K562 (cell line): ENCODE measurements at regions not wholly inside any gene's neighbourhood (a gene's known extent, or its start where the extent isn't known, plus 50 kb on each side); places are given as distances from the start of the nearest gene placed in this dataset.

Experiments used
- CBX5 ChIP-seq: IDR thresholded peaks from 2 replicates; pipeline ENCODE4 v1.6.1; 2014; ENCODE audit warnings: low read depth, borderline replicate concordance
- CXXC5 ChIP-seq: fragments of 250-450 bp; sonication (Bioruptor Pico); IDR thresholded peaks from 2 replicates; pipeline ENCODE4 v1.8.0; 2022; ENCODE audit warnings: inconsistent platforms, mild to moderate bottlenecking, moderate library complexity
- EP400 ChIP-seq: fragments of 450-650 bp; IDR thresholded peaks from 2 replicates; pipeline ENCODE4 v1.6.1; 2017; ENCODE audit warnings: antibody characterized with exemption, mild to moderate bottlenecking, moderate library complexity
- ESRRA ChIP-seq: fragments of 450-650 bp; IDR thresholded peaks from 2 replicates; pipeline ENCODE4 v1.6.1; 2014; ENCODE audit warnings: low read depth, mild to moderate bottlenecking, moderate library complexity, borderline replicate concordance
- EWSR1 ChIP-seq: fragments of 450-650 bp; IDR thresholded peaks from 2 replicates; pipeline ENCODE4 v1.6.1; 2018; ENCODE audit warnings: borderline replicate concordance, mild to moderate bottlenecking, low read depth, moderate library complexity; ENCODE audit not compliant: partially characterized antibody
- GATAD2A ChIP-seq: fragments of 450-650 bp; IDR thresholded peaks from 2 replicates; pipeline ENCODE4 v1.6.1; 2017
- MTA1 ChIP-seq: fragments of 450-650 bp; IDR thresholded peaks from 2 replicates; pipeline ENCODE4 v1.6.1; 2017; ENCODE audit warnings: borderline replicate concordance
- MYC ChIP-seq, 2 experiments: fragments of 250-450 bp in 1 of 2; sonication (Bioruptor Pico) in 1 of 2; IDR thresholded peaks; 2 replicates each; pipeline versions ENCODE4 v1.5.1 to v1.6.1; 2012 to 2021; ENCODE audit warnings: low read depth in 2 of 2, borderline replicate concordance in 1 of 2, improper control_type of control experiment in 1 of 2, low read length in 1 of 2, mild to moderate bottlenecking in 1 of 2, moderate library complexity in 1 of 2
- RCOR1 ChIP-seq, 2 experiments: IDR thresholded peaks; 2 replicates each; pipeline ENCODE4 v1.6.1; 2012; ENCODE audit warnings: low read depth in 2 of 2, low read length in 2 of 2, borderline replicate concordance in 1 of 2, improper control_type of control experiment in 1 of 2
- TRIM28 ChIP-seq: fragments of 450-650 bp; IDR thresholded peaks from 2 replicates; pipeline ENCODE4 v1.6.1; 2017
- ZNF143 ChIP-seq: sonication (generic); formaldehyde crosslinking; IDR thresholded peaks from 2 replicates; pipeline ENCODE4 v1.9.0; 2022; ENCODE audit warnings: mild to moderate bottlenecking, missing genetic modification reagents
- ZNF232 ChIP-seq: sonication (generic); formaldehyde crosslinking; IDR thresholded peaks from 2 replicates; pipeline ENCODE4 v1.8.0; 2022; ENCODE audit warnings: mild to moderate bottlenecking, missing genetic modification reagents
- TF ChIP-seq, protein P1 (sequence below), 3 experiments: IDR thresholded peaks in 2 of 3; conservative IDR thresholded peaks in 1 of 3; 2 replicates each; pipeline ENCODE4 v1.5.1; 2011 to 2012; ENCODE audit warnings: low read length in 3 of 3, mild to moderate bottlenecking in 3 of 3, control low read depth in 2 of 3, improper control_type of control experiment in 1 of 3, inconsistent platforms in 1 of 3, low read depth in 1 of 3, mixed read lengths in 1 of 3, moderate library complexity in 1 of 3; ENCODE audit not compliant: insufficient read depth in 2 of 3
- TF ChIP-seq, protein P2 (sequence below): fragments of 200-800 bp; sonication (Bioruptor generic); IDR thresholded peaks from 2 replicates; pipeline ENCODE4 v1.6.1; 2016; ENCODE audit warnings: missing genetic modification characterization, missing compliant biosample characterization
- TF ChIP-seq, protein P3 (sequence below): fragments of 450-650 bp; IDR thresholded peaks from 2 replicates; pipeline ENCODE4 v1.6.1; 2017; ENCODE audit warnings: antibody characterized with exemption, mild to moderate bottlenecking

DNA sequence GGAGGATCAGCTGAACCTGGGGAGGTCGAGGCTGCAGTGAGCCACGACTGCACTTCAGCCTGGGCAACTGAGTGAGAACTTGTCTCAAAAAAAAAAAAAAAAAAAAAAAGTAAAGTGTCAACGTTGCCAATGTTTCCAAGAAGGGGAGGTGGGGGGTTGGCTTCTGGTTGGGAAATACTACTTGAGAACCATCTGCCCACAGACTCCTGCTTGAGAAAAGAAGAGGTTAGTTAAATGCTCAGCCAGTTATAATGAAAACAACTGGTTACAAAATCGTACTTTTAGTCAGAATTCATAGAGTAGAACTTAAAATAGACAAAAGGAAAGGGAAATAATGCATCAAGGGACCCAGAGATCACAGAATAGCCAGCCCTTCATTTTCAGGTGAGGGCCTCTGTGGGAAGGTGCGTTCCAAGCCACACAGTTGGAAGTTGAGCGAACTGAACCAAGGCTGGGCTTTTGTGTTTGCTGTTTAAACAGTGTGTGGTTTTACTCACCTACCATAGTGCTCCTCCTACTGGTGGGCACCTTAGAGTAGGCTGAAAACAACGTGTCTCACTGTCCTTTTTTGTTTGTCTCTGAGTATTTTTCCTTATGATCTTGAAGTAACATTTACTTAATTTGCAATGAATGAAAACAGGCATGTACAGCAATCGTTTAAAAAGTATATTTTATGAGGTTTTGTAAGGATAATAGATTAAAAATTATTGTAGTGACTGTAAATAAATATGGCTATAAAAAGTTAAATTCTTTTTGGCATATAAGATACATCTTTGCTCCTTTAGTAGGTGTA, 200.7 kb downstream of the BCAS1 start (continued):
- TF ChIP-seq, protein P1, sequence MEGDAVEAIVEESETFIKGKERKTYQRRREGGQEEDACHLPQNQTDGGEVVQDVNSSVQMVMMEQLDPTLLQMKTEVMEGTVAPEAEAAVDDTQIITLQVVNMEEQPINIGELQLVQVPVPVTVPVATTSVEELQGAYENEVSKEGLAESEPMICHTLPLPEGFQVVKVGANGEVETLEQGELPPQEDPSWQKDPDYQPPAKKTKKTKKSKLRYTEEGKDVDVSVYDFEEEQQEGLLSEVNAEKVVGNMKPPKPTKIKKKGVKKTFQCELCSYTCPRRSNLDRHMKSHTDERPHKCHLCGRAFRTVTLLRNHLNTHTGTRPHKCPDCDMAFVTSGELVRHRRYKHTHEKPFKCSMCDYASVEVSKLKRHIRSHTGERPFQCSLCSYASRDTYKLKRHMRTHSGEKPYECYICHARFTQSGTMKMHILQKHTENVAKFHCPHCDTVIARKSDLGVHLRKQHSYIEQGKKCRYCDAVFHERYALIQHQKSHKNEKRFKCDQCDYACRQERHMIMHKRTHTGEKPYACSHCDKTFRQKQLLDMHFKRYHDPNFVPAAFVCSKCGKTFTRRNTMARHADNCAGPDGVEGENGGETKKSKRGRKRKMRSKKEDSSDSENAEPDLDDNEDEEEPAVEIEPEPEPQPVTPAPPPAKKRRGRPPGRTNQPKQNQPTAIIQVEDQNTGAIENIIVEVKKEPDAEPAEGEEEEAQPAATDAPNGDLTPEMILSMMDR (IDR thresholded peaks at IDR 0.05 in 2 of 3, conservative IDR thresholded peaks at IDR 0.05 in 1 of 3; ENCODE audit: insufficient read depth in 2 of 3, low read depth in 1 of 3, low read length in 3 of 3): peak; percentile 75 to 88 (median 85)
- TF ChIP-seq MYC (IDR thresholded peaks at IDR 0.05; ENCODE audit: low read depth, low read length) (peak; percentile 44; the same call in 1 of the 2 replicates), MYC (CRISPR knock-in tag; IDR thresholded peaks at IDR 0.05; ENCODE audit: borderline replicate concordance, low read depth) (no peak), TRIM28 (0 out of 2 replicates have a peak, but pooled peaks have one; percentile 20), ESRRA (peak; percentile 24; the same call in 1 of the 2 replicates), ZNF232 (CRISPR knock-in tag) (no peak), EP400 (peak; percentile 38; the same call in 1 of the 2 replicates), GATAD2A (0 out of 2 replicates have a peak, but pooled peaks have one; percentile 16), EWSR1 (peak; percentile 97), CBX5 (0 out of 2 replicates have a peak, but pooled peaks have one; percentile 55), MTA1 (0 out of 2 replicates have a peak, but pooled peaks have one; percentile 26), CXXC5 (0 out of 2 replicates have a peak, but pooled peaks have one; percentile 21), RCOR1 (IDR thresholded peaks at IDR 0.05; ENCODE audit: borderline replicate concordance in 1 of 2, low read depth in 2 of 2, low read length in 2 of 2) (peak in 1 of 2 experiments; percentile 24; a peak in 1 of 4 replicates), ZNF143 (CRISPR knock-in tag) (no peak)
- TF ChIP-seq, protein P2, sequence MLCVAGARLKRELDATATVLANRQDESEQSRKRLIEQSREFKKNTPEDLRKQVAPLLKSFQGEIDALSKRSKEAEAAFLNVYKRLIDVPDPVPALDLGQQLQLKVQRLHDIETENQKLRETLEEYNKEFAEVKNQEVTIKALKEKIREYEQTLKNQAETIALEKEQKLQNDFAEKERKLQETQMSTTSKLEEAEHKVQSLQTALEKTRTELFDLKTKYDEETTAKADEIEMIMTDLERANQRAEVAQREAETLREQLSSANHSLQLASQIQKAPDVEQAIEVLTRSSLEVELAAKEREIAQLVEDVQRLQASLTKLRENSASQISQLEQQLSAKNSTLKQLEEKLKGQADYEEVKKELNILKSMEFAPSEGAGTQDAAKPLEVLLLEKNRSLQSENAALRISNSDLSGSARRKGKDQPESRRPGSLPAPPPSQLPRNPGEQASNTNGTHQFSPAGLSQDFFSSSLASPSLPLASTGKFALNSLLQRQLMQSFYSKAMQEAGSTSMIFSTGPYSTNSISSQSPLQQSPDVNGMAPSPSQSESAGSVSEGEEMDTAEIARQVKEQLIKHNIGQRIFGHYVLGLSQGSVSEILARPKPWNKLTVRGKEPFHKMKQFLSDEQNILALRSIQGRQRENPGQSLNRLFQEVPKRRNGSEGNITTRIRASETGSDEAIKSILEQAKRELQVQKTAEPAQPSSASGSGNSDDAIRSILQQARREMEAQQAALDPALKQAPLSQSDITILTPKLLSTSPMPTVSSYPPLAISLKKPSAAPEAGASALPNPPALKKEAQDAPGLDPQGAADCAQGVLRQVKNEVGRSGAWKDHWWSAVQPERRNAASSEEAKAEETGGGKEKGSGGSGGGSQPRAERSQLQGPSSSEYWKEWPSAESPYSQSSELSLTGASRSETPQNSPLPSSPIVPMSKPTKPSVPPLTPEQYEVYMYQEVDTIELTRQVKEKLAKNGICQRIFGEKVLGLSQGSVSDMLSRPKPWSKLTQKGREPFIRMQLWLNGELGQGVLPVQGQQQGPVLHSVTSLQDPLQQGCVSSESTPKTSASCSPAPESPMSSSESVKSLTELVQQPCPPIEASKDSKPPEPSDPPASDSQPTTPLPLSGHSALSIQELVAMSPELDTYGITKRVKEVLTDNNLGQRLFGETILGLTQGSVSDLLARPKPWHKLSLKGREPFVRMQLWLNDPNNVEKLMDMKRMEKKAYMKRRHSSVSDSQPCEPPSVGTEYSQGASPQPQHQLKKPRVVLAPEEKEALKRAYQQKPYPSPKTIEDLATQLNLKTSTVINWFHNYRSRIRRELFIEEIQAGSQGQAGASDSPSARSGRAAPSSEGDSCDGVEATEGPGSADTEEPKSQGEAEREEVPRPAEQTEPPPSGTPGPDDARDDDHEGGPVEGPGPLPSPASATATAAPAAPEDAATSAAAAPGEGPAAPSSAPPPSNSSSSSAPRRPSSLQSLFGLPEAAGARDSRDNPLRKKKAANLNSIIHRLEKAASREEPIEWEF (CRISPR knock-in tag): 0 out of 2 replicates have a peak, but pooled peaks have one; percentile 66
- TF ChIP-seq, protein P3, sequence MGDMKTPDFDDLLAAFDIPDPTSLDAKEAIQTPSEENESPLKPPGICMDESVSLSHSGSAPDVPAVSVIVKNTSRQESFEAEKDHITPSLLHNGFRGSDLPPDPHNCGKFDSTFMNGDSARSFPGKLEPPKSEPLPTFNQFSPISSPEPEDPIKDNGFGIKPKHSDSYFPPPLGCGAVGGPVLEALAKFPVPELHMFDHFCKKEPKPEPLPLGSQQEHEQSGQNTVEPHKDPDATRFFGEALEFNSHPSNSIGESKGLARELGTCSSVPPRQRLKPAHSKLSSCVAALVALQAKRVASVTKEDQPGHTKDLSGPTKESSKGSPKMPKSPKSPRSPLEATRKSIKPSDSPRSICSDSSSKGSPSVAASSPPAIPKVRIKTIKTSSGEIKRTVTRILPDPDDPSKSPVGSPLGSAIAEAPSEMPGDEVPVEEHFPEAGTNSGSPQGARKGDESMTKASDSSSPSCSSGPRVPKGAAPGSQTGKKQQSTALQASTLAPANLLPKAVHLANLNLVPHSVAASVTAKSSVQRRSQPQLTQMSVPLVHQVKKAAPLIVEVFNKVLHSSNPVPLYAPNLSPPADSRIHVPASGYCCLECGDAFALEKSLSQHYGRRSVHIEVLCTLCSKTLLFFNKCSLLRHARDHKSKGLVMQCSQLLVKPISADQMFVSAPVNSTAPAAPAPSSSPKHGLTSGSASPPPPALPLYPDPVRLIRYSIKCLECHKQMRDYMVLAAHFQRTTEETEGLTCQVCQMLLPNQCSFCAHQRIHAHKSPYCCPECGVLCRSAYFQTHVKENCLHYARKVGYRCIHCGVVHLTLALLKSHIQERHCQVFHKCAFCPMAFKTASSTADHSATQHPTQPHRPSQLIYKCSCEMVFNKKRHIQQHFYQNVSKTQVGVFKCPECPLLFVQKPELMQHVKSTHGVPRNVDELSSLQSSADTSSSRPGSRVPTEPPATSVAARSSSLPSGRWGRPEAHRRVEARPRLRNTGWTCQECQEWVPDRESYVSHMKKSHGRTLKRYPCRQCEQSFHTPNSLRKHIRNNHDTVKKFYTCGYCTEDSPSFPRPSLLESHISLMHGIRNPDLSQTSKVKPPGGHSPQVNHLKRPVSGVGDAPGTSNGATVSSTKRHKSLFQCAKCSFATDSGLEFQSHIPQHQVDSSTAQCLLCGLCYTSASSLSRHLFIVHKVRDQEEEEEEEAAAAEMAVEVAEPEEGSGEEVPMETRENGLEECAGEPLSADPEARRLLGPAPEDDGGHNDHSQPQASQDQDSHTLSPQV: peak; percentile 62; the same call in 1 of the 2 replicates
